ENCODE measurements at regions not wholly inside any gene's neighbourhood (a gene's known extent, or its start where the extent isn't known, plus 50 kb on each side); places are given as distances from the start of the nearest gene placed in this dataset.

- TF ChIP-seq CTCF (conservative IDR thresholded peaks at IDR 0.05; ENCODE audit: low read length) (no peak), EZH2phosphoT487 (IDR thresholded peaks at IDR 0.05; ENCODE audit: borderline replicate concordance, low read depth, low read length) (no peak)
These were observed 70.6 kb upstream of the ADARB2 start for GRCh38 chr10:1807924-1808323.
